ENCODE measurements at regions not wholly inside any gene's neighbourhood (a gene's known extent, or its start where the extent isn't known, plus 50 kb on each side); places are given as distances from the start of the nearest gene placed in this dataset.

GRCh38 chr2:138390316-138390945 is 111.1 kb upstream of the SPOPL start:
- H3K9me2 ChIP-seq (ENCODE audit: insufficient read depth) = no peaks in the 10 kb centered on the region
- TF ChIP-seq, protein P1, sequence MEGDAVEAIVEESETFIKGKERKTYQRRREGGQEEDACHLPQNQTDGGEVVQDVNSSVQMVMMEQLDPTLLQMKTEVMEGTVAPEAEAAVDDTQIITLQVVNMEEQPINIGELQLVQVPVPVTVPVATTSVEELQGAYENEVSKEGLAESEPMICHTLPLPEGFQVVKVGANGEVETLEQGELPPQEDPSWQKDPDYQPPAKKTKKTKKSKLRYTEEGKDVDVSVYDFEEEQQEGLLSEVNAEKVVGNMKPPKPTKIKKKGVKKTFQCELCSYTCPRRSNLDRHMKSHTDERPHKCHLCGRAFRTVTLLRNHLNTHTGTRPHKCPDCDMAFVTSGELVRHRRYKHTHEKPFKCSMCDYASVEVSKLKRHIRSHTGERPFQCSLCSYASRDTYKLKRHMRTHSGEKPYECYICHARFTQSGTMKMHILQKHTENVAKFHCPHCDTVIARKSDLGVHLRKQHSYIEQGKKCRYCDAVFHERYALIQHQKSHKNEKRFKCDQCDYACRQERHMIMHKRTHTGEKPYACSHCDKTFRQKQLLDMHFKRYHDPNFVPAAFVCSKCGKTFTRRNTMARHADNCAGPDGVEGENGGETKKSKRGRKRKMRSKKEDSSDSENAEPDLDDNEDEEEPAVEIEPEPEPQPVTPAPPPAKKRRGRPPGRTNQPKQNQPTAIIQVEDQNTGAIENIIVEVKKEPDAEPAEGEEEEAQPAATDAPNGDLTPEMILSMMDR (conservative IDR thresholded peaks at IDR 0.05) = no peak
- TF ChIP-seq EZH2 (IDR thresholded peaks at IDR 0.05; ENCODE audit: low read depth) = no peak
- no peaks in the 10 kb centered on the region for H4K20me1 ChIP-seq (ENCODE audit: insufficient read depth)
- DNase-seq = no peak
- ChIA-PET CTCF (no interaction called here), POLR2A (ENCODE audit: unreplicated experiment) (no interaction called here)
- H3K27ac ChIP-seq = no peak overlapping the region
- no peaks in the 10 kb centered on the region for H3K27me3 ChIP-seq (ENCODE audit: insufficient read depth, low read depth)
- BruUV-seq (replicated peaks) = no TSS peak
- H3K36me3 ChIP-seq (ENCODE audit: low read depth) = no peaks in the 10 kb centered on the region
- no peak overlapping the region for H3K4me3 ChIP-seq
- no peaks in the 10 kb centered on the region for H3K4me1 ChIP-seq (replicated peaks; ENCODE audit: insufficient read depth)
- H2AFZ ChIP-seq = no peak overlapping the region
- no peaks in the 10 kb centered on the region for H3F3A ChIP-seq (ENCODE audit: insufficient read depth, low read depth)
- H3K9me3 ChIP-seq (ENCODE audit: insufficient read depth, low read depth) = no peaks in the 10 kb centered on the region; the same call in 1 of the 2 replicates
- H3K79me2 ChIP-seq (ENCODE audit: low read depth) = no peaks in the 10 kb centered on the region
- intact Hi-C loops (cut with micrococcal nuclease; ENCODE audit: unreplicated experiment) = no loop called here
- no peak overlapping the region for H3K4me2 ChIP-seq

DNA sequence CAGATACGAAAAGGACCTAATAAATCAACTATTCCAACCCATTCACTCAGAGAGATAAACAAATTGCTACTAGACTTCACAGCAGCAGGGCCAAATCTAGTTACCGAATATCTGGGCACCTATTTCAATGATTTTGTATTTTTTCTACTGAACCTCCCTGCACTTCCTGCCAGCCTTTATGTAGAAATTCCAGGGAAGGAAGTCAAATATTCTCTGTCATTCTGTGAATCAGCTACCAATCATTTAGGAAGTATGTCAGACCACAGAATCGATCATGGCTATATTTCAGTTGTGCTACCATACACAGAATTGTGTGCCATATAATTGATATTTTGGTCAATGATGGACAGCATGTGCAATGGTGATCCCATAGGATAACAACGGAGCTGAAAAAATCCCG is 109.6 kb upstream of the SPOPL start:
- CTCF ChIA-PET = no interaction called here
- no peaks in the 10 kb centered on the region for H3K27me3 ChIP-seq (ENCODE audit: insufficient read depth, low read depth)
- BruUV-seq (replicated peaks) = no TSS peak
- no peaks in the 10 kb centered on the region for H3F3A ChIP-seq (ENCODE audit: insufficient read depth, low read depth)
- POLR2A ChIA-PET (ENCODE audit: unreplicated experiment) = no interaction called here
- no peak overlapping the region for H3K27ac ChIP-seq
- no peak overlapping the region for H3K4me2 ChIP-seq
- no peaks in the 10 kb centered on the region for H3K36me3 ChIP-seq (ENCODE audit: low read depth)
- no peaks in the 10 kb centered on the region for H3K79me2 ChIP-seq (ENCODE audit: low read depth)
- TF ChIP-seq, protein P1 (conservative IDR thresholded peaks at IDR 0.05) = no peak
- no peak for TF ChIP-seq EZH2 (IDR thresholded peaks at IDR 0.05; ENCODE audit: low read depth)
- no peaks in the 10 kb centered on the region; the same call in 1 of the 2 replicates for H3K9me3 ChIP-seq (ENCODE audit: insufficient read depth, low read depth)
- DNase-seq = no peak
- no peaks in the 10 kb centered on the region for H4K20me1 ChIP-seq (ENCODE audit: insufficient read depth)
- no peaks in the 10 kb centered on the region for H3K9me2 ChIP-seq (ENCODE audit: insufficient read depth)
- peaks cover 7% of the 10 kb centered on the region for H3K4me1 ChIP-seq (replicated peaks; ENCODE audit: insufficient read depth)
- H3K4me3 ChIP-seq = no peak overlapping the region
- intact Hi-C loops (cut with micrococcal nuclease; ENCODE audit: unreplicated experiment) = no loop called here
- no peak overlapping the region for H2AFZ ChIP-seq

DNA sequence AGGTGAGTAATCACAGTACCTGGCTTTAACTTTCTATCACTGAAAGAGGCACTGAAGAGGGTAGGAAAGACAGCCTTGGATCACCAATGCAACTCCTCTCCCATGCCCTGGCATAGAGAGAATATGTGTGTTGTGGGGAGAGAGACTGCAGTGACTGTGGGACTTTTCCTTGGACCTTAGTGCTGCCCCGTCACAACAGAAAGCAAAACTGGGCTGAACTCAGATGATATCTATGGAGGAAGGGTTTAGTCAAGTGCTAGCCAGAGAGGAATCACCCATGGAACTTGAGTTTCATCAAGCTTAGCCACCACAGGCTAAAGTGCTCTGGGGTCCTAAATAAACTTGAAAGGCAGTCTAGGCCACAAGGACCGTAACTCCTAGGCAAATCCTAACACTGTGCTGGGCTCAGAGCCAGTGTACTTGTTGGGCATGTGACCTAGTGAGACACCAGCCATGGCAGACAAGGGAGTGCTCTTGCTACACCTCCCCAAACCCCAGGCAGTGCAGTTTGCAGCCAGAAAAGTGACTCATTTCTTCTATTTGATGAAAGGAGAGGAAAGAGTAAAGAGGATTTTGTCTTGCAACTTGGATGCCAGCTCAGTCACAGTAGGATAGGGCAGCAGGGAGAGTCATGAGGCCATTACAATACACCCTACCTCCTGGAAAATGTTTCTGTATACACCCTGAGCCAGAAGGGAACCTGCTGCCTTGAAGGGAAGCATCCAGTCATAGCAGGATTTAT is 105.8 kb upstream of the SPOPL start:
- no TSS peak for BruUV-seq (replicated peaks)
- no peak overlapping the region for H3K4me3 ChIP-seq
- H3K4me2 ChIP-seq = no peak overlapping the region

More for the DNA sequence above, 105.8 kb upstream of the SPOPL start:
- CTCF ChIA-PET = no interaction called here
- no peaks in the 10 kb centered on the region for H3K36me3 ChIP-seq (ENCODE audit: low read depth)
- POLR2A ChIA-PET (ENCODE audit: unreplicated experiment) = no interaction called here
- peaks cover 7% of the 10 kb centered on the region for H3K4me1 ChIP-seq (replicated peaks; ENCODE audit: insufficient read depth)
- TF ChIP-seq EZH2 (IDR thresholded peaks at IDR 0.05; ENCODE audit: low read depth) = no peak
- TF ChIP-seq, protein P1 (conservative IDR thresholded peaks at IDR 0.05) = no peak
- H3K27me3 ChIP-seq (ENCODE audit: insufficient read depth, low read depth) = no peaks in the 10 kb centered on the region
- no peaks in the 10 kb centered on the region for H3K79me2 ChIP-seq (ENCODE audit: low read depth)
- H3K9me2 ChIP-seq (ENCODE audit: insufficient read depth) = no peaks in the 10 kb centered on the region
- H3K27ac ChIP-seq = peak overlapping the region; percentile 43
- no peaks in the 10 kb centered on the region for H3F3A ChIP-seq (ENCODE audit: insufficient read depth, low read depth)
- H4K20me1 ChIP-seq (ENCODE audit: insufficient read depth) = no peaks in the 10 kb centered on the region
- H2AFZ ChIP-seq = peak overlapping the region; percentile 37; the same call in 1 of the 2 replicates
- peak in 1 of 2 experiments; percentile 28 for DNase-seq
- no peaks in the 10 kb centered on the region; the same call in 1 of the 2 replicates for H3K9me3 ChIP-seq (ENCODE audit: insufficient read depth, low read depth)
- intact Hi-C loops (cut with micrococcal nuclease; ENCODE audit: unreplicated experiment) = no loop called here
